GM18508 (cell line): ENCODE measurements at regions not wholly inside any gene's neighbourhood (a gene's known extent, or its start where the extent isn't known, plus 50 kb on each side); places are given as distances from the start of the nearest gene placed in this dataset.

ENCODE experiments used
- ATAC-seq: cut with Tn5 transposase; IDR thresholded peaks from one replicate; pipeline ENCODE4 v1.9.1; 2021; ENCODE audit warnings: moderate number of reproducible peaks; ENCODE audit not compliant: insufficient read depth, unreplicated experiment

- no peak for ATAC-seq
Observed at GRCh38 chr1:221841983-221842335, 100.1 kb upstream of the DUSP10 start.

GRCh38 chr1:221841251-221841982 lies 99.5 kb upstream of the DUSP10 start:
- ATAC-seq, result no peak

- peak; percentile 33 for ATAC-seq
Observed at GRCh38 chr1:221840511-221841243, 98.8 kb upstream of the DUSP10 start.

GRCh38 chr1:221839782-221840395 lies 98.0 kb upstream of the DUSP10 start:
- peak; percentile 78 for ATAC-seq

GRCh38 chr1:221839321-221839720 lies 97.4 kb upstream of the DUSP10 start:
- no peak for ATAC-seq

GRCh38 chr1:221837896-221838295 lies 96.0 kb upstream of the DUSP10 start:
- ATAC-seq, result peak; percentile 33

- ATAC-seq, result no peak
Observed at GRCh38 chr1:221834698-221835513, 93.0 kb upstream of the DUSP10 start.

GRCh38 chr1:221832617-221833016 lies 90.7 kb upstream of the DUSP10 start:
- ATAC-seq, result no peak

- ATAC-seq, result no peak
Observed at GRCh38 chr1:221832151-221832550, 90.3 kb upstream of the DUSP10 start.

GRCh38 chr1:221829327-221830015 lies 87.6 kb upstream of the DUSP10 start:
- ATAC-seq, result no peak

- ATAC-seq, result no peak
Observed at GRCh38 chr1:221827307-221827642, 85.4 kb upstream of the DUSP10 start.

GRCh38 chr1:221824909-221825308 lies 83.0 kb upstream of the DUSP10 start:
- ATAC-seq, result no peak

- ATAC-seq, result no peak
Observed at GRCh38 chr1:221824025-221824424, 82.1 kb upstream of the DUSP10 start.

GRCh38 chr1:221823561-221823960 lies 81.7 kb upstream of the DUSP10 start:
- ATAC-seq, result peak; percentile 1

GRCh38 chr1:221823149-221823548 lies 81.3 kb upstream of the DUSP10 start:
- ATAC-seq, result peak; percentile 80

- no peak for ATAC-seq
Observed at GRCh38 chr1:221822591-221822990, 80.7 kb upstream of the DUSP10 start.

- ATAC-seq, result no peak
Observed at GRCh38 chr1:221816899-221817298, 75.0 kb upstream of the DUSP10 start.

GRCh38 chr1:221815660-221816059 lies 73.8 kb upstream of the DUSP10 start:
- no peak for ATAC-seq

GRCh38 chr1:221813887-221814286 lies 72.0 kb upstream of the DUSP10 start:
- no peak for ATAC-seq

GRCh38 chr1:221812905-221813597 lies 71.2 kb upstream of the DUSP10 start:
- no peak for ATAC-seq
